ENCODE measurements at regions not wholly inside any gene's neighbourhood (a gene's known extent, or its start where the extent isn't known, plus 50 kb on each side); places are given as distances from the start of the nearest gene placed in this dataset.

GRCh38 chr7:46786995-46787394, 794.9 kb downstream of the TNS3 start (continued):
- no peak for TF ChIP-seq HDAC6 (IDR thresholded peaks at IDR 0.05; ENCODE audit: low read depth, low read length)
- no peak for TF ChIP-seq CHD7 (IDR thresholded peaks at IDR 0.05; ENCODE audit: insufficient replicate concordance, low read length)

Data from H1 (cell line).